C4-2B (cell line): ENCODE measurements at regions not wholly inside any gene's neighbourhood (a gene's known extent, or its start where the extent isn't known, plus 50 kb on each side); places are given as distances from the start of the nearest gene placed in this dataset.

ENCODE experiments used
- CTCF ChIP-seq: fragments of 450-650 bp; conservative IDR thresholded peaks from 2 replicates; pipeline ENCODE4 v1.5.1; 2017; ENCODE audit warnings: mild to moderate bottlenecking
- ZFX ChIP-seq: fragments of 450-650 bp; IDR thresholded peaks from 2 replicates; pipeline ENCODE4 v1.6.1; 2017

GRCh38 chr3:87358066-87358465 is 81.7 kb upstream of the POU1F1 start:
- no peak for TF ChIP-seq CTCF
- no peak for TF ChIP-seq ZFX
